Endometrium (tissue), 2 donors: ENCODE measurements at regions not wholly inside any gene's neighbourhood (a gene's known extent, or its start where the extent isn't known, plus 50 kb on each side); places are given as distances from the start of the nearest gene placed in this dataset.
"Not testable (repeated sequence)": the region's sequence is repeated elsewhere in the genome, so short reads cannot be mapped to it uniquely, and the experiment has no call there.

Experiments used
- FAIRE-seq: peaks from 2 replicates; lab custom pipeline; 2012; peaks lifted over from hg19 to GRCh38; lab: Jason Lieb, UNC
- donor health status: control.
- donor health status: control.

DNA sequence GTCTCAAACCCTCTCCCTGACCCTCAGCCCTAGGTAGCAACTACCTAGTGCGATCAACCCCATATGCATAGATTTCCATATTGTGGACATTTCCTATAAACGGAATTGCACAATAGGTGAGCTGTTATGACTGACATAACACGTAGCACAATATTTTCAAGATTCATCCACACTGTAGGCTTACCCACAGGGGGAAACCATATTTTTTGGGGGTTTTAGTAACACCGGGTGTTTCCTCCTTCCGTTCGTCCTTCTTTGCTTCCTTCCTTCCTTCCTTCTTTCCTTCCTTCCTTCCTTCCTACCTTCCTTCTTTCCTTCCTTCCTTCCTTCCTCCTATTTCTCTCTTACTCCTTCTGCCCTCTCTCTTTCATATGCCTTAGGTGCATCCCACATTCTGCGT lies 524.2 kb downstream of the CWH43 start:
- peak; percentile 79 for FAIRE-seq

GRCh38 chr4:49511353-49511752 lies 525.3 kb downstream of the CWH43 start:
- not testable (repeated sequence) for FAIRE-seq

- FAIRE-seq = not testable (repeated sequence)
Measured at GRCh38 chr4:49511881-49512491, 525.9 kb downstream of the CWH43 start.

GRCh38 chr4:49512641-49513545 lies 526.8 kb downstream of the CWH43 start:
- FAIRE-seq = not testable (repeated sequence)

GRCh38 chr4:49513546-49514115 lies 527.6 kb downstream of the CWH43 start:
- not testable (repeated sequence) for FAIRE-seq

- FAIRE-seq = not testable (repeated sequence)
Measured at GRCh38 chr4:49514171-49514699, 528.2 kb downstream of the CWH43 start.

DNA sequence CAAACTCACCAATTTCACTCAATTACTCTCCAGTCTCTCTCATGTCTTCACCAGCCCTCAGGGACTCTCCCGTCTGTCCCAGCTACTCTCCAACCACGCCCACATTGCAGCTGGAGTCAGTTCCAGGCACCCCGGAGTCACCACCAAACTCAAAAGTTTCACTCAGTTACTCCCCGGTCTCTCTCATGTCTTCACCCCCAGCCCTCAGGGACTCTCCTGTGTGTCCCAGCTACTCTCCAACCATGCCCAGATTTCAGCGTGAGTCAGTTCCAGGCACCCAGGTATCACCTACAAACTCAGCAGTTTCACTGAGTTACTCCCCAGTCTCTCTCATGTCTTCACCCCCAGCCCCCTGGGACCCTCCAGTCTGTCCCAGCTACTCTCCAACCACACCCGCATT lies 528.8 kb downstream of the CWH43 start:
- not testable (repeated sequence) for FAIRE-seq

DNA sequence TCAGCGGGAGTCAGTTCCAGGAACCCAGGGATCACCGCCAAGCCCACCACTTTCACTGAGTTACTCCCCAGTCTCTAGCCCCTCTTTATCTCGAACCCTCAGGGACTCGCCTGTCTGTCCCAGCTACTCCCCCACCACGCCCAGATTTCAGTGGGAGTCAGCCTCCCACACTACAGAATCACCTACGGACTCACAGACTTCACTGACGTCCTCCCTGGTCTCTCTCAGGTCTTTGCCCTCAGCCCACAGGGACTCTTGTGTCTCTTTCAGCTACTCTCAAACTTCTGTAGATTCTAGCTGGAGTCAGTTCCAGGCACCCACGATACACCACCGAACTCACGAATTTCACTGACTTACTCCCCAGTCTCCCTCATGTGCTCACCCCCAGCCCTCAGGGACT lies 529.2 kb downstream of the CWH43 start:
- not testable (repeated sequence) for FAIRE-seq

- FAIRE-seq = not testable (repeated sequence)
Measured at GRCh38 chr4:49516096-49516495, 530.0 kb downstream of the CWH43 start.

DNA sequence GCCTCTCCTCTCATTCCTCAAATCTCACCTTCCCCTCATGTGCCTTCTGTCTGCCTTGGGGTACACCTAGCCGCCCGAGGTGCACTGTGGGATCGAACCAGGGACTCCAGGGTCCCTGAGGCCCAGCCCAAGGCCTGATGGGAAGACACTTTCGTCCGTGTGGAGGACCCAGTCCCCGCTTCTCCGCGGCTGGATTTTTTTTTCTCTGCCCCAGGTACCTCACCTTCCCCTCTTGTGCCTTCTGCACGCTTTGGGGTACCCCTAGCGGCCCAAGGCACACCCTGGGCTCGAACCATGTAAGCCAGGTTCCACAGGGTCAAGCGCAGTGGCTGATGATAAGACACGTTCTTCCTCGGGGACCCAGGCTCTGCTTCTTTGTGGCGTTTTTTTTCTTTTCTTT lies 530.7 kb downstream of the CWH43 start:
- no peak for FAIRE-seq

DNA sequence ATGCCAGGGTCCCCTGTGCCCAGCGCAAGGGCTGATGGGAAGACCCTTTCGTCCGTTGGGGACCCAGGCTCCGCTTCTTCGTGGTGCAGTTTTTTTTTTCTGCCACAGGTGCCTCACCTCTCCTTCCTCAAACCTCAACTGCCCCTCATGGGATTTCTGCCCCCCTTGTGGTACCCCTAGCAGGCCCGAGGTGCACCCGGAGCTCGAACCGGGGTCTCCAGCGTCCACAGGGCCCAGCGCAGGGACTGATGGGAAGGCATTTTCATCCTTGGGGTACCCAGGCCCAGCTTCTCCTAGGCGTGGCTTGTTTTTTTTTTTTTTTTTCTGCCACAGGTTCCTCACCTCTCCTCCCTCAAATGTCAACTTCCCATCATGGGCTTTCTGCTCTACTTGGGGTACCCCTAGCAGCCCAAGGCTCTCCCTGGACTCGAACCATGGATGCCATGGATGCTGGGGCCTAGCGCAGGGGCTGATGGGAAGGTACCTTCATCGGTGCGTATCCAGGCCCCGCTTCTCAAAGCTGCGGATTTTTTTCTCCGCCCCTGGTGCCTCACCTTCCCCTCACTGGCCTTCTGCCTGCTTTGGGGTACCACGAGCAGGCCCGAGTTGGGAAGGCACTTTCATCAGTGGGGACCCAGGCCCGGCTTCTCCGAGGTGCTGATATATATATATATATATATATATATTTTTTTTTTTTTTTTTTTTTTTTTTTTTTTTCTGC lies 531.6 kb downstream of the CWH43 start:
- not testable (repeated sequence) for FAIRE-seq

GRCh38 chr4:49519150-49520035 lies 533.3 kb downstream of the CWH43 start:
- not testable (repeated sequence) for FAIRE-seq

DNA sequence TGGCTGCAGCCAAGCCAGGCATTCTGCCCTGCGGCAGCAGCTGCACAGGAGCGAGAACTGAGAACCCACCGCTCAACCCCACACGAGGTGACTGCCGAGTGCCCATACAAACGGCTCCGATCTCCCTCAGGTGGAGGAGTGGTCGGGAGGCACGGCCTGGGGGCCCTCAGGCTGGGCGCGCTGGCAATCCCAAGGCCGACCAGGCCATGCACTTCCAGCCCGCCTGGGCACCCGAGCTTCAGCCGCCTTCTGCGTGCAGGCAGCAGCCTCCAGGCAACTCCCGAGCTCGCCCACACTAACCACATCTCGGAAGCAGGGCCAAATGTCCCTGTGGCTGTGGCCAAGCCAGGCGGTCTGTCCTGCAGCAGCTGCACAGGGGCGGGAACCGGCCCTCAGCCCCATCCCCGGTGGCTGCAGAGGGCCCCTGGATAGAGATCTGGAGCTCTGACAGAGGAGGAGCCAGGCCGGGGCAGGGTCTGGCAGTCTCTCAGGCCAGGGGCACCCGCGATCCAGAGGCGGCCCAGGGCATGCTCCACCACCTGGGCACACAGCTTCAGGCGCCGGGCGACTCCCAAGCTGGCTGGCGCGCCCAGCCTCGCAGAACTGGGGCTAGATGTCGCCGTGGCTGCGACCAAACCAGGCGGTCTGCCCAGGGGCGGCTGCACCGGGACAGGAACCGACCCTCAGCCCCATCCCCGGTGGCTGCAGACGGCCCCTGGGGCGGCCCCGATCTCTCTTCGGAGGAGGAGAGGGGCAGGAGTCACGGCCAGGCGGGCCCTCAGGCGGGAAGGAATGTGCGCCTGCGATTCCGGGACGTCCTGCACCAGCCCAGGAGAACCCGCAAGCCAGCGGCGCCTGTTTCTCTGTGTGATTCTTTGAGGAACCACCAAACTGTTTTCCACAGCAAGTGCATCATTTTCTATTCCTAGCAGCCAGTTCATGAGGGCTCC lies 538.0 kb downstream of the CWH43 start:
- FAIRE-seq = not testable (repeated sequence)

- FAIRE-seq = not testable (repeated sequence)
Measured at GRCh38 chr4:49558916-49559676, 573.0 kb downstream of the CWH43 start.

DNA sequence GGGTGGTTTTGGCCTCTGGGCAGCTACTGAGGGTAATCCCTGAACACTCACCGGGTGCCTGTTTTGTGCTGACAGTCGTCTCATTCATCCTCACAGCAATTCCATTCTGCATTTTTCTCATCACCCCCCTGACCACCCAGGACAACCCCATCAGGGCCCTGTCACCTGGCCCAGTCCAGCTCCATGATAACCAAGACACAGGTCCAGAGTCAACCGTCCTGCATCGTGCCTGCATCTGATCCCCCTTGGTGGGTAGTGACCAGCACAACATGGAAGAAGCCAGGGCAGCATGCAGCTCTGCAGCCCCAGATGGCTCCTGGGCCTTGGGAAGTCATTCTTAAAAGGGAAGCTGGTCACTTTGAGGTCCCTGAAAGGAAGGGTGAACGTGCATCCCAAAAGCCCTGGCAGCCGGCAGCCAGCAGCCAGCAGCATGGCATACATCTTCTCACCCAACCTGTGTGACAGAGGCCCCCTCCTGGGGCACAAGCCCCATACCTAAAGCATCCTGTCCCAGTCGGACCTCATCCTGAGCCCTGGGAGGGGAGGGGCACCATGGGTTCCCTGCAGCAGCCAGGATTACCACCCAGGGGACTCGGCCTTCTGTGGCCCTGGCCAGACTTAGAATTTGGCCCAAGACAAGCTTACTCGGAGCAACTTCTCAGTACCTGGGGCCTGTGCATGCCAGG lies 574.2 kb downstream of the CWH43 start:
- FAIRE-seq = not testable (repeated sequence)

- FAIRE-seq = not testable (repeated sequence)
Measured at GRCh38 chr4:49560883-49561282, 574.8 kb downstream of the CWH43 start.

DNA sequence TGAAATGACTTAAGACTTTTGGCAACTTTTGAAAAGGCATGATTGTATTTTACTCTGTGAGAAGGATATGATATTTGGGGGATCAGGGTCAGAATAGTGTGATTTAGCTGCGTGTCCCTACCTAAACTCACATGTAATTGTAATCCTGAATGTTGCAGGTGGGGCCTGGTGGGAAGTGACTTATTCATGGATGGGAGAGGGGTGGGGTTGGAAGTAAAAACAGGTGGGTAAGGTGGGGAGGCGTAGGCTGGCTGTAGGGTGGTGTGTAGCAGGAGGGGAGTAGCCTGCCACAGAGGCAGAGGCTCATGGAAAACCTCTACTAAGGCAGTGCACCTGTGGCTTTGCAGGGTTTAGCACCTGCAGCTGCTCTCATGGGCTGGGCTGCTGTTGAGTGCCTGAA lies 584.2 kb downstream of the CWH43 start:
- not testable (repeated sequence) for FAIRE-seq

DNA sequence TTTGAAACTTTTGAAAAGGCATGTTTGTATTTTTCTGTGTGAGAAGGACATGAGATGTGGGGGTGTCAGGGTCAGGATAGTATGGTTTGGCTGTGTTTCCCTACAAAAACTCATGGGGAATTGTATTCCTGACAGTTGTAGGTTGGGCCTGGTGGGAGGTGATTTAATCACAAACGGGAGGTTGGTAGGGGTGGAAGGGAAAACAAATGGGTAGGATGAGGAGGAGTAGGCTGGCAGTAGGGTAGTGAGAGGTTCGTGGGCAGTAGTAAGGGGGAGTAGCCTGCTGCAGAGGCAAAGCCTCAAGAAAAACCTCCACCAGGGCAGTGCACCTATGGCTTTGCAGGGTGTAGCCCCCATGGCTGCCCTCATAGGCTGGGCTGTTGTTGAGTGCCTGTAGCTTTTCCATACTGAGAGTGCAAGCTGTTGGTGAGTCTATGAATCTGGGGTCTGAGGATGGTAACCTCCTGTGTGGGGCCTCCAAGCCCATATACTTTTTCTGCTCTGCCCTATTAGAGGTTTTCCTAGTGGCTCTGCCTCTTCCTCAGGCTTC lies 587.7 kb downstream of the CWH43 start:
- FAIRE-seq = not testable (repeated sequence)
